Activated T-helper 2 cell treated with anti-CD3 and anti-CD28 coated beads, Interferon-gamma antibody, Interleukin-2, Interleukin-4, amounts not matched to agents 10 μg/mL and 5 μg/mL and 100 μg/mL, durations not matched to agents 14 hours and 24 hours and 36 hours (primary cell): ENCODE measurements at regions not wholly inside any gene's neighbourhood (a gene's known extent, or its start where the extent isn't known, plus 50 kb on each side); places are given as distances from the start of the nearest gene placed in this dataset.

Experiments used
- DNase-seq: peaks from one replicate; pipeline ENCODE4 v3.0.0; 2021; ENCODE audit warnings: low spot score
- H3K27ac Mint-ChIP-seq: one replicate; pipeline ENCODE4 v1.8.0; 2021; ENCODE audit warnings: mixed read lengths
- H3K27me3 Mint-ChIP-seq: one replicate; pipeline ENCODE4 v1.8.0; 2021; ENCODE audit warnings: low read depth, mixed read lengths
- H3K36me3 Mint-ChIP-seq: one replicate; pipeline ENCODE4 v1.8.0; 2021; ENCODE audit warnings: low read depth, mixed read lengths
- H3K4me1 Mint-ChIP-seq: one replicate; pipeline ENCODE4 v1.8.0; 2021; ENCODE audit warnings: low read depth, mixed read lengths
- H3K4me3 Mint-ChIP-seq: one replicate; pipeline ENCODE4 v1.8.0; 2021; ENCODE audit warnings: low read depth, mild to moderate bottlenecking, moderate library complexity, mixed read lengths
- H3K9me3 Mint-ChIP-seq: one replicate; pipeline ENCODE4 v1.8.0; 2021; ENCODE audit warnings: mixed read lengths
- intact Hi-C: fragments of 100-400 bp; cut with micrococcal nuclease; formaldehyde crosslinking; loops from one replicate; pipeline ENCODE4 v1.15.1; 2023

GRCh38 chr15:26433818-26434217 lies 339.0 kb downstream of the GABRB3 start:
- H3K4me3 Mint-ChIP-seq = no peak overlapping the region
- H3K4me1 Mint-ChIP-seq = no peaks in the 10 kb centered on the region
- H3K36me3 Mint-ChIP-seq = no peaks in the 10 kb centered on the region
- intact Hi-C loops = no loop called here
- peaks cover 59% of the 10 kb centered on the region for H3K9me3 Mint-ChIP-seq
- DNase-seq = no peak
- no peaks in the 10 kb centered on the region for H3K27me3 Mint-ChIP-seq
- no peak overlapping the region for H3K27ac Mint-ChIP-seq

- intact Hi-C loops = no loop called here
- no peak for DNase-seq
- Mint-ChIP-seq H3K36me3 (no peaks in the 10 kb centered on the region), H3K27me3 (no peaks in the 10 kb centered on the region), H3K4me1 (no peaks in the 10 kb centered on the region), H3K27ac (no peak overlapping the region), H3K9me3 (peaks cover 56% of the 10 kb centered on the region), H3K4me3 (no peak overlapping the region)
Observed at GRCh38 chr15:26433060-26433459, 339.8 kb downstream of the GABRB3 start.

GRCh38 chr15:26421065-26421464 lies 351.8 kb downstream of the GABRB3 start:
- DNase-seq = no peak
- no peaks in the 10 kb centered on the region for H3K36me3 Mint-ChIP-seq
- no peaks in the 10 kb centered on the region for H3K27me3 Mint-ChIP-seq
- peaks cover 35% of the 10 kb centered on the region for H3K9me3 Mint-ChIP-seq
- no peak overlapping the region for H3K27ac Mint-ChIP-seq
- H3K4me1 Mint-ChIP-seq = no peaks in the 10 kb centered on the region
- intact Hi-C loops = no loop called here
- no peak overlapping the region for H3K4me3 Mint-ChIP-seq

- Mint-ChIP-seq H3K4me3 (no peak overlapping the region), H3K4me1 (no peaks in the 10 kb centered on the region), H3K9me3 (peaks cover 11% of the 10 kb centered on the region), H3K27ac (no peak overlapping the region), H3K36me3 (no peaks in the 10 kb centered on the region), H3K27me3 (no peaks in the 10 kb centered on the region)
- intact Hi-C loops = no loop called here
- DNase-seq = no peak
Observed at GRCh38 chr15:26395624-26396023, 377.2 kb downstream of the GABRB3 start.

GRCh38 chr15:26394801-26395200 lies 378.1 kb downstream of the GABRB3 start:
- H3K9me3 Mint-ChIP-seq = peaks cover 17% of the 10 kb centered on the region
- no peaks in the 10 kb centered on the region for H3K4me1 Mint-ChIP-seq
- H3K4me3 Mint-ChIP-seq = no peak overlapping the region
- H3K27me3 Mint-ChIP-seq = no peaks in the 10 kb centered on the region
- H3K27ac Mint-ChIP-seq = no peak overlapping the region
- no peaks in the 10 kb centered on the region for H3K36me3 Mint-ChIP-seq
- intact Hi-C loops = no loop called here
- no peak for DNase-seq

GRCh38 chr15:26392956-26393355 lies 379.9 kb downstream of the GABRB3 start:
- Mint-ChIP-seq H3K4me3 (no peak overlapping the region), H3K27ac (no peak overlapping the region), H3K36me3 (no peaks in the 10 kb centered on the region), H3K4me1 (no peaks in the 10 kb centered on the region), H3K27me3 (no peaks in the 10 kb centered on the region), H3K9me3 (peaks cover 35% of the 10 kb centered on the region)
- DNase-seq = no peak
- intact Hi-C loops = no loop called here

- Mint-ChIP-seq H3K36me3 (no peaks in the 10 kb centered on the region), H3K4me3 (no peak overlapping the region), H3K27ac (no peak overlapping the region), H3K9me3 (peaks cover 43% of the 10 kb centered on the region), H3K27me3 (no peaks in the 10 kb centered on the region), H3K4me1 (no peaks in the 10 kb centered on the region)
- DNase-seq = no peak
- intact Hi-C loops = no loop called here
Observed at GRCh38 chr15:26391567-26392194, 381.2 kb downstream of the GABRB3 start.

- H3K4me3 Mint-ChIP-seq = no peak overlapping the region
- H3K27ac Mint-ChIP-seq = no peak overlapping the region
- H3K36me3 Mint-ChIP-seq = no peaks in the 10 kb centered on the region
Observed at GRCh38 chr15:26382444-26383072, 390.3 kb downstream of the GABRB3 start.

GRCh38 chr15:26378304-26378703 lies 394.6 kb downstream of the GABRB3 start:
- H3K27ac Mint-ChIP-seq = no peak overlapping the region
- no peak for DNase-seq
- H3K9me3 Mint-ChIP-seq = peaks cover 61% of the 10 kb centered on the region
- no peaks in the 10 kb centered on the region for H3K4me1 Mint-ChIP-seq
- H3K4me3 Mint-ChIP-seq = no peak overlapping the region
- no peaks in the 10 kb centered on the region for H3K36me3 Mint-ChIP-seq
- no peaks in the 10 kb centered on the region for H3K27me3 Mint-ChIP-seq
- intact Hi-C loops = no loop called here

More at GRCh38 chr15:26382444-26383072, 390.3 kb downstream of the GABRB3 start:
- no peak for DNase-seq
- H3K27me3 Mint-ChIP-seq = no peaks in the 10 kb centered on the region
- H3K9me3 Mint-ChIP-seq = peaks cover 43% of the 10 kb centered on the region
- H3K4me1 Mint-ChIP-seq = no peaks in the 10 kb centered on the region
- intact Hi-C loops = no loop called here

- Mint-ChIP-seq H3K4me1 (no peaks in the 10 kb centered on the region), H3K27ac (no peak overlapping the region), H3K4me3 (no peak overlapping the region), H3K36me3 (no peaks in the 10 kb centered on the region), H3K27me3 (no peaks in the 10 kb centered on the region), H3K9me3 (peaks cover 69% of the 10 kb centered on the region)
- intact Hi-C loops = no loop called here
- no peak for DNase-seq
Observed at GRCh38 chr15:26376243-26376642, 396.6 kb downstream of the GABRB3 start.

GRCh38 chr15:26374806-26375205 lies 398.1 kb downstream of the GABRB3 start:
- H3K27ac Mint-ChIP-seq = no peak overlapping the region
- peaks cover 73% of the 10 kb centered on the region for H3K9me3 Mint-ChIP-seq
- no peaks in the 10 kb centered on the region for H3K36me3 Mint-ChIP-seq
- no peaks in the 10 kb centered on the region for H3K27me3 Mint-ChIP-seq
- intact Hi-C loops = no loop called here
- no peak for DNase-seq
- H3K4me3 Mint-ChIP-seq = no peak overlapping the region
- no peaks in the 10 kb centered on the region for H3K4me1 Mint-ChIP-seq

GRCh38 chr15:26372706-26373105 lies 400.2 kb downstream of the GABRB3 start:
- intact Hi-C loops = no loop called here
- no peaks in the 10 kb centered on the region for H3K4me1 Mint-ChIP-seq
- H3K27ac Mint-ChIP-seq = no peak overlapping the region
- no peaks in the 10 kb centered on the region for H3K27me3 Mint-ChIP-seq
- peaks cover 70% of the 10 kb centered on the region for H3K9me3 Mint-ChIP-seq
- no peak for DNase-seq
- no peaks in the 10 kb centered on the region for H3K36me3 Mint-ChIP-seq
- no peak overlapping the region for H3K4me3 Mint-ChIP-seq

- H3K27me3 Mint-ChIP-seq = no peaks in the 10 kb centered on the region
- no peaks in the 10 kb centered on the region for H3K4me1 Mint-ChIP-seq
- no peak for DNase-seq
- intact Hi-C loops = no loop called here
- H3K4me3 Mint-ChIP-seq = no peak overlapping the region
- H3K36me3 Mint-ChIP-seq = no peaks in the 10 kb centered on the region
- H3K9me3 Mint-ChIP-seq = peaks cover 52% of the 10 kb centered on the region
- no peak overlapping the region for H3K27ac Mint-ChIP-seq
Observed at GRCh38 chr15:26365077-26365476, 407.8 kb downstream of the GABRB3 start.
